Hepatocyte (in vitro differentiated cells): ENCODE measurements at regions not wholly inside any gene's neighbourhood (a gene's known extent, or its start where the extent isn't known, plus 50 kb on each side); places are given as distances from the start of the nearest gene placed in this dataset.
A peak's percentile ranks its signal among the peaks of the same experiment; 100 is the strongest.

Experiments
- CTCF ChIP-seq: fragments of 200-600 bp; sonication (generic); IDR thresholded peaks from 2 replicates; pipeline ENCODE4 v1.5.1; 2016; ENCODE audit warnings: antibody characterized with exemption, mild to moderate bottlenecking; ENCODE audit not compliant: poor library complexity
- EZH2 ChIP-seq: fragments of 200-600 bp; sonication (generic); IDR thresholded peaks from 2 replicates; pipeline ENCODE4 v1.6.1; 2016; ENCODE audit warnings: antibody characterized with exemption, mild to moderate bottlenecking, borderline replicate concordance
- EZH2phosphoT487 ChIP-seq: fragments of 200-600 bp; sonication (generic); IDR thresholded peaks from one replicate; pipeline ENCODE4 v1.6.1; 2018; ENCODE audit warnings: antibody characterized with exemption, mild to moderate bottlenecking, low read depth, moderate library complexity; ENCODE audit not compliant: unreplicated experiment, severe bottlenecking

- peak; percentile 99 for TF ChIP-seq CTCF
- no peak for TF ChIP-seq EZH2
- TF ChIP-seq EZH2phosphoT487 = no peak
Measured at GRCh38 chr6:160930547-160931377, 60.8 kb upstream of the MAP3K4 start.
